HepG2 (cell line): ENCODE measurements at regions not wholly inside any gene's neighbourhood (a gene's known extent, or its start where the extent isn't known, plus 50 kb on each side); places are given as distances from the start of the nearest gene placed in this dataset.

Experiments used
- CTCF ChIP-seq: sonication (generic); formaldehyde crosslinking; IDR thresholded peaks from 2 replicates; pipeline ENCODE4 v1.5.0; 2020; ENCODE audit warnings: mild to moderate bottlenecking, missing genetic modification reagents, moderate library complexity
- REST ChIP-seq, 2 experiments: IDR thresholded peaks; 2 replicates each; pipeline ENCODE4 v1.6.1; 2011 to 2012; ENCODE audit warnings: low read length in 2 of 2, borderline replicate concordance in 1 of 2, low read depth in 1 of 2, mild to moderate bottlenecking in 1 of 2, moderate library complexity in 1 of 2
- SP2 ChIP-seq: sonication (generic); formaldehyde crosslinking; IDR thresholded peaks from 2 replicates; pipeline ENCODE4 v1.5.1; 2020; ENCODE audit warnings: mild to moderate bottlenecking, missing genetic modification reagents
- ZNF75D ChIP-seq: sonication (generic); formaldehyde crosslinking; IDR thresholded peaks from 2 replicates; pipeline ENCODE4 v1.8.1; 2023; ENCODE audit warnings: missing genetic modification reagents, mild to moderate bottlenecking, borderline replicate concordance

GRCh38 chr4:33184657-33185290, 2464.6 kb downstream of the PCDH7 start:
- TF ChIP-seq CTCF (no peak), ZNF75D (CRISPR knock-in tag) (no peak), SP2 (no peak), REST (IDR thresholded peaks at IDR 0.05; ENCODE audit: borderline replicate concordance in 1 of 2, low read depth in 1 of 2, low read length in 2 of 2) (no peak)
